ENCODE measurements at regions not wholly inside any gene's neighbourhood (a gene's known extent, or its start where the extent isn't known, plus 50 kb on each side); places are given as distances from the start of the nearest gene placed in this dataset.

DNA sequence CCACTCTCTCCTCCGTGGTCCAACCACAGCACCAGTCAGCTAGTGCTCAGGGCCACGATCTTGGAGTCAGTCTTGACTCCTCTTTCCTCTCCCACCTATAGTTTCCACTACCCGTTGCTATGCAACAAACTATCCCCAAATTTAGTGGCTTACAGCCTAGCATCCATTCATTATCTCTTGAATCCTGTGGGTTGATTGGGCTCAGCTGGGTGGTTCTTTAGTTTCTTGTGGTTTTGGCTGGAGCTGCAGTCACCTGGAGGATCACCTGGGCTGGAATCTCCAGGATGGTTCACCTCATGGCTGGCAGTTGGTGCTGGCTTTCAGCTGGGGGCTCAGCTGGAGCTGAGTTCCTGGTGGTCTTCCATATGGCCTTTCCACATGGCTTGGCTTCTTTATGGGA is 149.9 kb downstream of the ASB1 start:
- H3K27ac Mint-ChIP-seq = no peak overlapping the region
- no peak for DNase-seq (ENCODE audit: low spot score, unreplicated experiment)
- H3K9me3 Mint-ChIP-seq (ENCODE audit: low read depth) = no peaks in the 10 kb centered on the region
- no peaks in the 10 kb centered on the region for H3K4me1 Mint-ChIP-seq (ENCODE audit: low read depth)
- TF ChIP-seq, protein P1, sequence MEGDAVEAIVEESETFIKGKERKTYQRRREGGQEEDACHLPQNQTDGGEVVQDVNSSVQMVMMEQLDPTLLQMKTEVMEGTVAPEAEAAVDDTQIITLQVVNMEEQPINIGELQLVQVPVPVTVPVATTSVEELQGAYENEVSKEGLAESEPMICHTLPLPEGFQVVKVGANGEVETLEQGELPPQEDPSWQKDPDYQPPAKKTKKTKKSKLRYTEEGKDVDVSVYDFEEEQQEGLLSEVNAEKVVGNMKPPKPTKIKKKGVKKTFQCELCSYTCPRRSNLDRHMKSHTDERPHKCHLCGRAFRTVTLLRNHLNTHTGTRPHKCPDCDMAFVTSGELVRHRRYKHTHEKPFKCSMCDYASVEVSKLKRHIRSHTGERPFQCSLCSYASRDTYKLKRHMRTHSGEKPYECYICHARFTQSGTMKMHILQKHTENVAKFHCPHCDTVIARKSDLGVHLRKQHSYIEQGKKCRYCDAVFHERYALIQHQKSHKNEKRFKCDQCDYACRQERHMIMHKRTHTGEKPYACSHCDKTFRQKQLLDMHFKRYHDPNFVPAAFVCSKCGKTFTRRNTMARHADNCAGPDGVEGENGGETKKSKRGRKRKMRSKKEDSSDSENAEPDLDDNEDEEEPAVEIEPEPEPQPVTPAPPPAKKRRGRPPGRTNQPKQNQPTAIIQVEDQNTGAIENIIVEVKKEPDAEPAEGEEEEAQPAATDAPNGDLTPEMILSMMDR (IDR thresholded peaks at IDR 0.05; ENCODE audit: unreplicated experiment) = no peak
- H3K27me3 Mint-ChIP-seq = peaks cover 17% of the 10 kb centered on the region
- H3K36me3 Mint-ChIP-seq (ENCODE audit: insufficient read depth) = no peaks in the 10 kb centered on the region
- H3K4me3 Mint-ChIP-seq (ENCODE audit: low read depth) = no peak overlapping the region

DNA sequence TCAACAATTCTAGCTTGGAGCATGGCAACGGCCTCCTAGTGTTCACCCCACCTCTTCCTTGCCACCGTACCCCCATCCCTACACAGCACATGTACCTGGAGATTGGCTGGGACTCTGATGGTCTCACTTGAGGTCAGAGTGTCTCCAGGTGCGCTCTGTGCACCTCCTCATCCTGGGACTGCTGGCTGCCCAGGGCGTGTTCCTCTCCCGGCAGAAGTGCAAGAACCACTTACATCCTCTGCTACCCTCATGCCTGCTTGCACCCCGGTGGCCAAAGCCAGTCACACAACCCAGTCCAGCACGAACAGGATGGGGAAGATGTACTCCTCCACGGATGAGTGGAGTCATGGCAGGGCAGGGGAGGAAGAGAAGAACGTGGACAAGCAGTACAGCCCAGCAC is 151.5 kb downstream of the ASB1 start:
- Mint-ChIP-seq H3K4me3 (ENCODE audit: low read depth) (no peak overlapping the region), H3K4me1 (ENCODE audit: low read depth) (no peaks in the 10 kb centered on the region), H3K27me3 (peaks cover 17% of the 10 kb centered on the region), H3K36me3 (ENCODE audit: insufficient read depth) (peaks cover 1% of the 10 kb centered on the region), H3K9me3 (ENCODE audit: low read depth) (peaks cover under 1% of the 10 kb centered on the region), H3K27ac (no peak overlapping the region)
- DNase-seq (ENCODE audit: low spot score, unreplicated experiment) = no peak
- TF ChIP-seq, protein P1 (IDR thresholded peaks at IDR 0.05; ENCODE audit: unreplicated experiment) = no peak

DNA sequence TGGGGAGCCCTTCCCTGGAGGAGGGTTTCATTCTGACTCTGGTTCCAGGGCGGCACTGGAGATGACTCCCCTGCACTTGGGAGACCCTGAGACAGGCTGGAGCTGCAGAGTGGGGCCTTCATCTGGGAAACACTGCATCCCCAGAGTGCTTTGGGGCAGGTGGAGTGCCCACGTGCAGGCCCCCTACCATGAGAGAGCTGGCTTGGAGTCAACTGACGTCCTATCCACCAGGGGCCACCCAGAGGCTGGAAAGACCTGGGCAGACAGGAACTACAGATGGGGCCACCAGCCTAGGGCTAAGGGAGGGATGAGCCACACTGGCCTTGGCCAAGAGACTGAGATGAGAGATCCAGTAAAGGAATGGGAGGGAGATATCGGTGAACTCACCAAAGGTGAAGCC is 153.8 kb downstream of the ASB1 start:
- DNase-seq (ENCODE audit: low spot score, unreplicated experiment) = no peak
- TF ChIP-seq, protein P1 (IDR thresholded peaks at IDR 0.05; ENCODE audit: unreplicated experiment) = no peak
- no peak overlapping the region for H3K4me3 Mint-ChIP-seq (ENCODE audit: low read depth)
- H3K27ac Mint-ChIP-seq = no peak overlapping the region
- peaks cover 1% of the 10 kb centered on the region for H3K36me3 Mint-ChIP-seq (ENCODE audit: insufficient read depth)
- H3K4me1 Mint-ChIP-seq (ENCODE audit: low read depth) = no peaks in the 10 kb centered on the region
- peaks cover 12% of the 10 kb centered on the region for H3K27me3 Mint-ChIP-seq
- peaks cover 10% of the 10 kb centered on the region for H3K9me3 Mint-ChIP-seq (ENCODE audit: low read depth)

DNA sequence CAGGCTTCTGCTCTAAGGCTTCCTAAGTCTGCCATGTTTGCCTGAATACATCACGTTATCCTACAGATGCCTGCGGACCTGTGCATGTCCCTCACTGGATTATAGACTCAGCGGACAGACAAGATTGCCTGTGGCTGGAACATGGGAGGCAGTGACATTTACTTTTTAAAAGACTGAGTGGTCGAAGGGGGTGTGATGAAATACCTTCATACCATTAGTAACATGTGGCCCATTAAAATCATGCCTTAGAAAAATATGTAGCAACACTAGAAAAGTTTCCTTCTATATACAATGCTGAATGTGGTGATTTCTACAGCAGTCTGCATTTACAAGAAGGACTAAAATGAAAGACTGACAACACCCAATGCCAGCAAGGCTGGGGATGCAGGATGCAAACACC is 154.4 kb downstream of the ASB1 start:
- H3K27ac Mint-ChIP-seq = no peak overlapping the region

DNA sequence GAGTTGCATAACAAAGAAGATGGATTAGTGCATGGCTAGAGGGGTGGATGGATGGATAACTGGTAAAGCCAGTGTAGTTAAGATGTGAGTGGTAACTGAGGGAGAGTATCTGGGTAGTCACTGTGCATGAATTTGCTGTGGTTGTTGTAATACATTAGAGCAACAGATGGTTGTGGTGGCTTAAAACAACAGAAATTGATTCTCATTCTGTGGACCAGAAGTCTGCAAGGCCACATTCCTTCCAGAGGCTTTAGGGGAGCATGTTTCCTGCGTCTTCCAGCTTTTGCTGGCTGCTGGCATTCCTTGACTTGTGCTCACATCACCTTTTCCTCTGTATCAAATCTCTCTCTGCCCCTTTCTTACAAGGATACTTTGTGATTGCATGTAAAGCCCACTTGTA is 155.4 kb downstream of the ASB1 start:
- Mint-ChIP-seq H3K27me3 (peaks cover 12% of the 10 kb centered on the region), H3K4me3 (ENCODE audit: low read depth) (no peak overlapping the region), H3K36me3 (ENCODE audit: insufficient read depth) (peaks cover 1% of the 10 kb centered on the region), H3K27ac (no peak overlapping the region), H3K4me1 (ENCODE audit: low read depth) (no peaks in the 10 kb centered on the region), H3K9me3 (ENCODE audit: low read depth) (peaks cover 10% of the 10 kb centered on the region)
- TF ChIP-seq, protein P1 (IDR thresholded peaks at IDR 0.05; ENCODE audit: unreplicated experiment) = no peak
- no peak for DNase-seq (ENCODE audit: low spot score, unreplicated experiment)

More for the DNA sequence above, 154.4 kb downstream of the ASB1 start:
- Mint-ChIP-seq H3K27me3 (peaks cover 12% of the 10 kb centered on the region), H3K36me3 (ENCODE audit: insufficient read depth) (peaks cover 1% of the 10 kb centered on the region), H3K4me3 (ENCODE audit: low read depth) (no peak overlapping the region), H3K9me3 (ENCODE audit: low read depth) (peaks cover 10% of the 10 kb centered on the region), H3K4me1 (ENCODE audit: low read depth) (no peaks in the 10 kb centered on the region)
- TF ChIP-seq, protein P1 (IDR thresholded peaks at IDR 0.05; ENCODE audit: unreplicated experiment) = no peak
- DNase-seq (ENCODE audit: low spot score, unreplicated experiment) = no peak
